Mucosa of stomach (tissue), 1 donor: ENCODE measurements at regions not wholly inside any gene's neighbourhood (a gene's known extent, or its start where the extent isn't known, plus 50 kb on each side); places are given as distances from the start of the nearest gene placed in this dataset.

ENCODE experiments used
- H3K27me3 ChIP-seq: one replicate; pipeline ENCODE4 v1.7.0; 2013; ENCODE audit warnings: mild to moderate bottlenecking, low read length; ENCODE audit not compliant: control insufficient read depth, insufficient read depth
- H3K36me3 ChIP-seq: one replicate; pipeline ENCODE4 v1.7.0; 2013; ENCODE audit warnings: low read length; ENCODE audit not compliant: control insufficient read depth, insufficient read depth
- H3K4me1 ChIP-seq: one replicate; pipeline ENCODE4 v1.7.0; 2013; ENCODE audit warnings: mild to moderate bottlenecking, low read length; ENCODE audit not compliant: control insufficient read depth, insufficient read depth
- H3K4me3 ChIP-seq: one replicate; pipeline ENCODE4 v1.7.0; 2013; ENCODE audit warnings: low read length
- H3K9ac ChIP-seq: one replicate; pipeline ENCODE4 v1.7.0; 2013; ENCODE audit warnings: mild to moderate bottlenecking, low read length, moderate library complexity
- H3K9me3 ChIP-seq: one replicate; pipeline ENCODE4 v1.7.0; 2013; ENCODE audit warnings: mild to moderate bottlenecking, low read length, moderate library complexity; ENCODE audit not compliant: control insufficient read depth
- donor health status: Pancreatic carcinoma.

- H3K4me1 ChIP-seq, result no peaks in the 10 kb centered on the region
- no peak overlapping the region for H3K9ac ChIP-seq
- no peaks in the 10 kb centered on the region for H3K27me3 ChIP-seq
- no peaks in the 10 kb centered on the region for H3K36me3 ChIP-seq
- no peak overlapping the region for H3K4me3 ChIP-seq
- H3K9me3 ChIP-seq, result no peaks in the 10 kb centered on the region
These were observed 738.6 kb downstream of the BRD1 start for GRCh38 chr22:49088801-49089791.

DNA sequence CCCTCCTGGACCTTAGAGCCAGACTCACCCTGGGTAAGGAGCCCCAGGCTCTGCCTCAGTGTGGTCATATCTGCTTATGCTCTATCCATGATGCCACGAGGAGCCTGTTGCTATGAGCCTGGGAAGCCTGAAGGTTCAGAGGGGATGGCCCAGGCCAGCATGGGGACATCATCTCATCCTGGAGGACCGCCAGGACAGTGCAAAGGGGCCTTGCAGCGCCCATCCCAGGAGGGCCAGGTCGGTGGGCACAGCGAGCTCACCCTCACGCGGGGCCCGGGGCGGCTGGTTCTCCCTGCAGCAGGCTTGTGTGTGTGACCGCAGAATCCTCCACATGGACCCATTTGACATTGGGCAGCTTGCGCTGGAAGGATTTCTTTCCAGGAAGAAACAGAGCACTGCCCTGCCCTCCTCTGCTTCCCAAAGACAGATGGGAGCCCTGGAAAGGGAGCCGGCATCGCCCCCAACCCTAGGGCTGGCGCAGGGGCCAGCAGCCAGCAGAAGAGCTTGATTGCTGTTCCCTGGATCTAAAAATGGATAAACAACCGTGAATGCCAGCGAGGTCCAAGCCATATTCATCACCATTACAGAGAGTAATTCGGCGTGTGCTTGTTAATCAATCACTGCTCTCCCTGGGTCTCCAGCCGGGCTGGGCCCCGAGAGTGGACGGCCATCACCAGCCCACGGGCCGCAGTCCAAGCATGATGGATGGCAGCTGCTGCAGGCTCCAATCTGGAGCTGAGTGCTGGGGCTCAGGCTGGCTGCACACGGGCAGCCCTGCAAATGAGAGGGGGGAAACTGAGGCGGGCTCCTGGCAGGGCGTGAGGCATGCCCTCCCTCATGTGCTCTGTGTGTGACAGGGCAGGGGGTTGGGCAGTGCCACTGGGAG lies 739.7 kb downstream of the BRD1 start:
- H3K9ac ChIP-seq, result no peak overlapping the region
- no peaks in the 10 kb centered on the region for H3K4me1 ChIP-seq
- H3K9me3 ChIP-seq, result no peaks in the 10 kb centered on the region
- H3K36me3 ChIP-seq, result no peaks in the 10 kb centered on the region
- no peak overlapping the region for H3K4me3 ChIP-seq
- no peaks in the 10 kb centered on the region for H3K27me3 ChIP-seq

- H3K9ac ChIP-seq, result no peak overlapping the region
- no peaks in the 10 kb centered on the region for H3K9me3 ChIP-seq
- H3K27me3 ChIP-seq, result no peaks in the 10 kb centered on the region
- no peaks in the 10 kb centered on the region for H3K36me3 ChIP-seq
- no peak overlapping the region for H3K4me3 ChIP-seq
- no peaks in the 10 kb centered on the region for H3K4me1 ChIP-seq
These were observed 740.5 kb downstream of the BRD1 start for GRCh38 chr22:49087198-49087597.

DNA sequence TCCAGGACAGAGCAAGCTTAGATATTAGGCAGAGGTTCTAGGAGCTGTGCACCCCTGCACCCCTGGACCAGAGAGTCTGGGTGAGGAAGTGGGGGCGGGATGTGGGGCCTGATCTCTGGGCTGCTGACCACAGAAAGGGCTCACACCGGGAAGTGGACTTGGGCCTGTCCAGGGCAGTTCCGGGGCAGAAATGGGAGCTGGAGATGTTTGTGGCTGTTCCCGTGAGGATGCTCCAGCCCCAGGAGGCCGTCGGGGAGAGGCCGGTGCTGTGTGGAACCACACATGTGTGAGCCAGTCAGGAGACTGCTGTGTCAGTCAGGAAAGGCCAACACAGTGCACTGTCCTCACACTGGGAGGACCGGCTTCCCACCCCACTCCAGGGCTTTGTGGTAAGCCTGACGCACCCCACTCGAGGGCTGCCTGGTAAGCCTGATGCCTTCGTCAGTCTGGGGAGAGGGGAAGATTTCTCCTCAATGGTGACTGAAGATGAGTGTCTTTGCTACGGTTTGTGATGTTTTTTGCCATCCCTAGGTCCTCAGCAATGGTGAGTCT lies 741.0 kb downstream of the BRD1 start:
- no peak overlapping the region for H3K4me3 ChIP-seq
- no peaks in the 10 kb centered on the region for H3K36me3 ChIP-seq
- no peaks in the 10 kb centered on the region for H3K4me1 ChIP-seq
- no peaks in the 10 kb centered on the region for H3K9me3 ChIP-seq
- H3K9ac ChIP-seq, result no peak overlapping the region
- H3K27me3 ChIP-seq, result no peaks in the 10 kb centered on the region

GRCh38 chr22:49086181-49086580 lies 741.5 kb downstream of the BRD1 start:
- Histone ChIP-seq H3K9me3 (no peaks in the 10 kb centered on the region), H3K36me3 (no peaks in the 10 kb centered on the region), H3K27me3 (no peaks in the 10 kb centered on the region), H3K9ac (no peak overlapping the region), H3K4me1 (no peaks in the 10 kb centered on the region), H3K4me3 (no peak overlapping the region)

GRCh38 chr22:49084206-49084605 lies 743.5 kb downstream of the BRD1 start:
- Histone ChIP-seq H3K9ac (no peak overlapping the region), H3K27me3 (no peaks in the 10 kb centered on the region), H3K9me3 (no peaks in the 10 kb centered on the region), H3K4me3 (no peak overlapping the region), H3K36me3 (no peaks in the 10 kb centered on the region), H3K4me1 (no peaks in the 10 kb centered on the region)

DNA sequence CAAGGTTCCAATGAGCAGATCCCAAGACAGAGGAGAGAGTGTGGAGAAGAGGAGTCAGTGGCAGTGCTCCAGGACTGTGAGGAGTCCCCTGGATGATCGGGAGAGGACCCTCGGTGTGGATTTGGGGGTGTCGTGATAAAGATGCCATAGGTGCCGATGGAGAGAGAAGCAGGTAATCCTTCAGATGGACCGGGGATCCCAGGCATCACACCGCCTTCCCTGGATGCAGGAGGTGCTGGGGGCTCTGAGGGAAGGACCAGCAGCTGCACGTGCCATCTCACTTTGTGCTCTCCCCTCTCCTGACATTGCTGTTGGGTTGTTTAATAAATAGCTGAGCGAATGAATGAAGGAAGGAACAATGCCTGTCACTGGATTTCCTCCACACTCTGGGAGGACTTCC lies 744.1 kb downstream of the BRD1 start:
- Histone ChIP-seq H3K27me3 (no peaks in the 10 kb centered on the region), H3K9ac (no peak overlapping the region), H3K4me3 (no peak overlapping the region), H3K36me3 (no peaks in the 10 kb centered on the region), H3K4me1 (no peaks in the 10 kb centered on the region), H3K9me3 (no peaks in the 10 kb centered on the region)

DNA sequence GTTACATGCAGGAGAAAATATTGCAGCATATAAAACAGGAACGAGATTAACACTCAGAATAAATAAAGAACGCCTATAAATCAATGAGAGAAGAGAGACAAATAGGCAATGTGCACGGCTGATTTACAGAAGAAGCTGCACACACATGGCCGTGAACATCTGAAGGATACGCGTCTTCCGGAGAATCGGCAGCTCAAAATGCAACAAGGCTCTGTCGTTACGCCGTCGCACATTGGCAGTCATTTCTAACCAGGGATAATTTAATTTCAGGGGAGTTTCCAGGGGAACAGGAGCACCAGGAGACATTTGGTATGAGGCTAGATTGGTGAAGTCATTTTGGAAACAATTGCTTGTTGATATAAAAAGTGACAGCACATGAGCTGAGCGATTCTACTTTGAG lies 745.2 kb downstream of the BRD1 start:
- H3K36me3 ChIP-seq, result no peaks in the 10 kb centered on the region
- no peaks in the 10 kb centered on the region for H3K27me3 ChIP-seq
- H3K4me3 ChIP-seq, result no peak overlapping the region
- no peaks in the 10 kb centered on the region for H3K9me3 ChIP-seq
- H3K9ac ChIP-seq, result no peak overlapping the region
- no peaks in the 10 kb centered on the region for H3K4me1 ChIP-seq

DNA sequence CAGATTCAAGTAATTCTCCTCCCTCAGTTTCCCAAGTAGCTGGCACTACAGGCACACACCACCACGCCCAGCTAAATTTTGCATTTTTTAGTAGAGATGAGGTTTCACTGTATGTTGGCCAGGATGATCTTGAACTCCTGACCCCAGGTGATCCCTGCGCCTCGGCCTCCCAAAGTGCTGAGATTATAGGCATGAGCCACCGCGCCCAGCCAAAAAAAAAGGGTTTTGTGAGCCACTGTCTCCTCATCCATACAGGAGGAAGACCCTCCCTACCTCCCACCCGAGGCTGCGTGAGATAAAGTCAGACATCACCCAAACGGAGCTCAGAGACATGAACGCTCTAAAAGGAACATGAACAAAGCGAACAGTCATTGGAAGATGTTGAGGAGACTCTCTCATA lies 745.7 kb downstream of the BRD1 start:
- H3K4me3 ChIP-seq, result no peak overlapping the region
- H3K4me1 ChIP-seq, result no peaks in the 10 kb centered on the region
- H3K27me3 ChIP-seq, result no peaks in the 10 kb centered on the region
- H3K9ac ChIP-seq, result no peak overlapping the region
- no peaks in the 10 kb centered on the region for H3K36me3 ChIP-seq
- H3K9me3 ChIP-seq, result no peaks in the 10 kb centered on the region

GRCh38 chr22:49081261-49081666 lies 746.4 kb downstream of the BRD1 start:
- H3K9ac ChIP-seq, result no peak overlapping the region
- no peaks in the 10 kb centered on the region for H3K4me1 ChIP-seq
- no peaks in the 10 kb centered on the region for H3K27me3 ChIP-seq

DNA sequence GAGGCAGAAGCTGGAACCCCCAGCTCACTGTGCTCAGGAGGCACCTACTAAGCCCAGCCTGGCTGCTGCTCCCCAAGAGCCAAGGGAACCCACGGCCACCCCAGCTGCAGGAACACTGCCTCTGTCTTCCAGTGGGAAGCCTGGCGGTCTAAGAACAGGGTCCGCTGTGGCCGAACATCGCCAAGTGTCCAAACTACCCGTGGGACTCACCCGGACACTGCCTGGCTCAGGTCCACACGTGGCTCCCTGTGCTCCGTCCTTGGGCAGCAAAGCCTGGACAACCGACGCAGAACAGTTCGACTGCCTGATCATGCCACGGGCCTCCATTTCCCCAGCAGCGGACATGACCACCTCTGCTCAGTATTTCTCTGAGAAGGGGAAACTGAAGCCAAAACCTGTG lies 747.0 kb downstream of the BRD1 start:
- Histone ChIP-seq H3K4me1 (no peaks in the 10 kb centered on the region), H3K4me3 (no peak overlapping the region), H3K9me3 (no peaks in the 10 kb centered on the region), H3K36me3 (no peaks in the 10 kb centered on the region), H3K27me3 (no peaks in the 10 kb centered on the region), H3K9ac (no peak overlapping the region)

More at GRCh38 chr22:49081261-49081666, 746.4 kb downstream of the BRD1 start:
- Histone ChIP-seq H3K4me3 (no peak overlapping the region), H3K36me3 (no peaks in the 10 kb centered on the region), H3K9me3 (no peaks in the 10 kb centered on the region)
